Thyroid gland (tissue), 4 donors: ENCODE measurements at regions not wholly inside any gene's neighbourhood (a gene's known extent, or its start where the extent isn't known, plus 50 kb on each side); places are given as distances from the start of the nearest gene placed in this dataset.

Source experiments
- DNase-seq, 2 donors: peaks; one replicate each; pipeline ENCODE4 v3.0.0-alpha.2; 2019
- H3K27ac ChIP-seq, 3 donors: fragments of 200-600 bp; sonication (generic); 1 replicate in 2 of 3; 2 replicates in 1 of 3; pipeline ENCODE4 v1.5.1; 2016 to 2019; ENCODE audit warnings: mild to moderate bottlenecking in 1 of 3, moderate library complexity in 1 of 3
- H3K27me3 ChIP-seq: fragments of 200-600 bp; sonication (generic); one replicate; pipeline ENCODE4 v1.5.1; 2019
- H3K36me3 ChIP-seq, 2 donors: fragments of 200-600 bp; sonication (generic); one replicate each; pipeline ENCODE4 v1.5.1; 2016 to 2019
- H3K4me1 ChIP-seq, 2 donors: fragments of 200-600 bp; sonication (generic); one replicate each; pipeline ENCODE4 v1.5.1; 2017 to 2019
- H3K4me3 ChIP-seq, 3 donors: fragments of 200-600 bp; sonication (generic); replicated peaks in 1 of 3; 1 replicate in 2 of 3; 2 replicates in 1 of 3; pipeline ENCODE4 v1.5.1; 2016; ENCODE audit warnings: mild to moderate bottlenecking in 1 of 3
- H3K9me3 ChIP-seq: fragments of 200-600 bp; sonication (generic); one replicate; pipeline ENCODE4 v1.5.1; 2017
- CTCF ChIP-seq, 6 experiments: fragments of 200-600 bp in 3 of 6; fragments of 450-650 bp in 3 of 6; sonication (generic) in 3 of 6; IDR thresholded peaks; one replicate each; pipeline ENCODE4 v1.5.1; 2016 to 2019; ENCODE audit warnings: antibody characterized with exemption in 6 of 6, mild to moderate bottlenecking in 2 of 6, inconsistent platforms in 1 of 6, moderate library complexity in 1 of 6
- POLR2A ChIP-seq, 2 donors: fragments of 450-650 bp; IDR thresholded peaks; one replicate each; pipeline ENCODE4 v1.6.1; 2017; ENCODE audit warnings: antibody characterized with exemption in 2 of 2, mild to moderate bottlenecking in 2 of 2, moderate library complexity in 1 of 2
- WGBS, 2 donors: methylation state at CpG; one replicate each; pipeline ENCODE4 v1.1.5; 2017; 5-methylcytosine and 5-hydroxymethylcytosine counted together
- intact Hi-C: fragments of 100-400 bp; cut with DNase I; formaldehyde crosslinking; loops from one replicate; pipeline ENCODE4 v1.15.1; 2023

- Histone ChIP-seq H3K27me3 (no peaks in the 10 kb centered on the region), H3K27ac (peak overlapping the region; percentile 76 to 91 (median 85)), H3K4me3 (no peak overlapping the region), H3K4me1 (peaks cover 27 to 46% of the 10 kb centered on the region in 2 donors), H3K9me3 (no peaks in the 10 kb centered on the region), H3K36me3 (no peaks in the 10 kb centered on the region)
- WGBS, 2 donors, result 51 to 62% methylated on average over 3 of the region's 3 CpGs
- DNase-seq, result no peak
- intact Hi-C loops, result loop anchor here (5.0 kb wide), 1 partner anchor 144 kb away; no protein-coding TSS in a partner anchor
- TF ChIP-seq POLR2A (IDR thresholded peaks at IDR 0.05), result no peak
- no peak for TF ChIP-seq CTCF (IDR thresholded peaks at IDR 0.05)
Observed at GRCh38 chr12:93243382-93243688, 134.4 kb upstream of the NUDT4 start.

GRCh38 chr12:93243689-93244513, 133.8 kb upstream of the NUDT4 start:
- Histone ChIP-seq H3K27me3 (no peaks in the 10 kb centered on the region), H3K4me3 (no peak overlapping the region), H3K4me1 (peaks cover 27 to 44% of the 10 kb centered on the region in 2 donors), H3K36me3 (no peaks in the 10 kb centered on the region), H3K27ac (peak overlapping the region; percentile 76 to 91 (median 85)), H3K9me3 (no peaks in the 10 kb centered on the region)
- TF ChIP-seq CTCF (IDR thresholded peaks at IDR 0.05) (no peak), POLR2A (IDR thresholded peaks at IDR 0.05) (peak in 1 of 2 donors; percentile 24)
- intact Hi-C loops, result loop anchor here (5.0 kb wide), 1 partner anchor 143 kb away; no protein-coding TSS in a partner anchor
- peak; percentile 76 to 79 for DNase-seq
- WGBS, 2 donors, result 10 to 22% methylated on average over 4 of the region's 4 CpGs

GRCh38 chr12:93244514-93245077, 133.1 kb upstream of the NUDT4 start:
- no peak overlapping the region for H3K4me3 ChIP-seq
- H3K27ac ChIP-seq, result peak overlapping the region; percentile 76 to 91 (median 85)
- no peak for DNase-seq
- H3K4me1 ChIP-seq, result peaks cover 27 to 47% of the 10 kb centered on the region in 2 donors
- intact Hi-C loops, result loop anchor here (5.0 kb wide), 1 partner anchor 143 kb away; no protein-coding TSS in a partner anchor
- no peaks in the 10 kb centered on the region for H3K9me3 ChIP-seq
- H3K27me3 ChIP-seq, result no peaks in the 10 kb centered on the region
- H3K36me3 ChIP-seq, result no peaks in the 10 kb centered on the region
- WGBS, 2 donors, result 64 to 79% methylated on average over 4 of the region's 4 CpGs
- TF ChIP-seq CTCF (IDR thresholded peaks at IDR 0.05) (no peak), POLR2A (IDR thresholded peaks at IDR 0.05) (no peak)

GRCh38 chr12:93245543-93245942, 132.2 kb upstream of the NUDT4 start:
- peak overlapping the region; percentile 76 to 91 (median 85) for H3K27ac ChIP-seq
- intact Hi-C loops, result no loop called here
- H3K27me3 ChIP-seq, result no peaks in the 10 kb centered on the region
- 91% methylated on average over 5 of the region's 5 CpGs for WGBS, 2 donors
- peaks cover 27 to 50% of the 10 kb centered on the region in 2 donors for H3K4me1 ChIP-seq
- no peaks in the 10 kb centered on the region for H3K36me3 ChIP-seq
- TF ChIP-seq CTCF (IDR thresholded peaks at IDR 0.05) (no peak), POLR2A (IDR thresholded peaks at IDR 0.05) (no peak)
- no peak for DNase-seq
- no peak overlapping the region for H3K4me3 ChIP-seq
- H3K9me3 ChIP-seq, result no peaks in the 10 kb centered on the region
